GM10266 (cell line): ENCODE measurements at regions not wholly inside any gene's neighbourhood (a gene's known extent, or its start where the extent isn't known, plus 50 kb on each side); places are given as distances from the start of the nearest gene placed in this dataset.

Experiments used
- DNase-seq: peaks from one replicate; pipeline ENCODE4 v3.0.0; 2012; ENCODE audit errors: extremely low spot score
- TF ChIP-seq, protein P1 (sequence below): IDR thresholded peaks from 2 replicates; pipeline ENCODE4 v1.5.1; 2012; ENCODE audit warnings: mild to moderate bottlenecking, low read depth; ENCODE audit not compliant: control insufficient read depth, insufficient read depth; ENCODE audit errors: missing control alignments

GRCh38 chr10:50990568-50991455, 83.5 kb upstream of the PRKG1 start:
- TF ChIP-seq, protein P1, sequence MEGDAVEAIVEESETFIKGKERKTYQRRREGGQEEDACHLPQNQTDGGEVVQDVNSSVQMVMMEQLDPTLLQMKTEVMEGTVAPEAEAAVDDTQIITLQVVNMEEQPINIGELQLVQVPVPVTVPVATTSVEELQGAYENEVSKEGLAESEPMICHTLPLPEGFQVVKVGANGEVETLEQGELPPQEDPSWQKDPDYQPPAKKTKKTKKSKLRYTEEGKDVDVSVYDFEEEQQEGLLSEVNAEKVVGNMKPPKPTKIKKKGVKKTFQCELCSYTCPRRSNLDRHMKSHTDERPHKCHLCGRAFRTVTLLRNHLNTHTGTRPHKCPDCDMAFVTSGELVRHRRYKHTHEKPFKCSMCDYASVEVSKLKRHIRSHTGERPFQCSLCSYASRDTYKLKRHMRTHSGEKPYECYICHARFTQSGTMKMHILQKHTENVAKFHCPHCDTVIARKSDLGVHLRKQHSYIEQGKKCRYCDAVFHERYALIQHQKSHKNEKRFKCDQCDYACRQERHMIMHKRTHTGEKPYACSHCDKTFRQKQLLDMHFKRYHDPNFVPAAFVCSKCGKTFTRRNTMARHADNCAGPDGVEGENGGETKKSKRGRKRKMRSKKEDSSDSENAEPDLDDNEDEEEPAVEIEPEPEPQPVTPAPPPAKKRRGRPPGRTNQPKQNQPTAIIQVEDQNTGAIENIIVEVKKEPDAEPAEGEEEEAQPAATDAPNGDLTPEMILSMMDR, result no peak
- peak; percentile 32 for DNase-seq

GRCh38 chr10:50991456-50992355, 82.6 kb upstream of the PRKG1 start:
- DNase-seq, result no peak
- TF ChIP-seq, protein P1, result no peak

DNA sequence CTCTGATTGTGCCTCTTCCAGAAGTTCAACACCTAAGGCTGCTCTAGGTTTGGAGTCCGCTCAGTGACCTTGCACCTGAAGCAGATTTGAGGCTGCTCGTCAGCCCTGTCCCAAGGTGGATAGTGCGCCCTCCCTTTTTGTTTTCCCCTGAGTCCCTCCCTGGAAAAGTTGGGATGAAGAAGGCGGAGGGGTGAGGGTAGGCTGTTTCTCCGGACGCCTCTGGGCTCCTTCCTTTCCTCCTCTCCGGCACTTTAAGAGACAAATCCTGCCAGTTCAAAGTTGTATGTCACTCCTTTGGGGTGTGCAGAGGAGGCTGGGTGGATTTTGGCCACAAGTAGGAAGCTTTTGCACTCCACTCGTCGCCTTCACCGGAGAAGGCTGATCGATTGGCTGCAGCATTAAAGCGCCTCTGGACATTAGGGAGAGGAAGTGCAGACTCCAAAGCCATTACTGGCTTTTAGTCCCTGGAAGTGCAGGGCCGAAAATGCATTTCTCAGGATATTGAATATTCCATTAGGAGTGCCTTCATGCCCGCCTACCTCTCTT, 81.9 kb upstream of the PRKG1 start:
- DNase-seq, result no peak
- TF ChIP-seq, protein P1, result no peak

- no peak for DNase-seq
- TF ChIP-seq, protein P1, result no peak
Observed at GRCh38 chr10:50992972-50993766, 81.1 kb upstream of the PRKG1 start.

DNA sequence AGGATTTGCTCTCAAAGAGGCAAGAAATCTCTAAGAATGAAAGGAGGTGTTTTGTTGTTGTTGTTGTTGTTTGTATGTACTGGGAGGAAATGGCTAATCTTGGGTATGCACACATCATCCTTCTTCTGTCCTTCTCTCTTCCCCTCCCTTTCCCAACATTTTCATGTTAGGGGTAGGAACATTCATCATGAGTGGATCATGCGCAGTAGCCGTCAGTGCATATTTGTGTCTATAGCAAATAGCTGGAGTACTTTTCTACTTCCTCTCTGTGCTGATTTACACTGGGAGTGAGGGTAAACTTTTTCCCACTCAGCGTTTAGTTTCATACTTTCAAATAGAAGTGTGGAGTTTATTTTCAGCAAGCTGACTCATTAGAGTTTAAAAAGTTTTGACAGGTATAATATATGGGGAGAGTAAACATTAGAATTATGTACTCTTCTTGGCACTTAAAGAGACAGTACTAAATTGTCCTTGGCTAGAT, 80.5 kb upstream of the PRKG1 start:
- no peak for DNase-seq
- TF ChIP-seq, protein P1, result no peak

DNA sequence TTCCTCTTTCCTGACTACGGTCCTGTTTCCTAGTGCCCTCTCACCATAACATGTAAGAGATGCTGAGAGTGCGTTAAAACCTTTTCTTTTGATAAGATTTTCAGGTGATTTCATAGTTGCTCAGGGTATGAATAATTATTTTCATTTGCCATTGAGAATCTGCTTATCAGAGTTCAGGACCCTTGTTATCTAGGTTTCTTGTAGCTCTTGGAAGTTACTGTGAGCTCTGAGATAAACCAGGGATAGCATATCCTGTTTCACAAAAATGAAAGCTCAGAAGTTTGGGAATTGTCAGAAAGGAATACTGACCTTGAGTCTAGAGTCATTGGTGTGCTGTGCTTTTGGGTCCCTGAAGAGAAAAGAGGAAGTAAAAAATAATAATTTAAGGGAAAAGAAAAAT, 76.8 kb upstream of the PRKG1 start:
- no peak for DNase-seq
- TF ChIP-seq, protein P1, result no peak
